GM23338 (cell line): ENCODE measurements at regions not wholly inside any gene's neighbourhood (a gene's known extent, or its start where the extent isn't known, plus 50 kb on each side); places are given as distances from the start of the nearest gene placed in this dataset.

ENCODE experiments used
- ATAC-seq: fragments of 200-7000 bp; cut with Tn5 transposase; 3 replicates; pipeline ENCODE4 v1.9.1; 2020
- DNase-seq: peaks from one replicate; pipeline ENCODE4 v3.0.0-alpha.2; 2015; ENCODE audit warnings: low spot score
- H2AFZ ChIP-seq: fragments of 200-600 bp; sonication (generic); 2 replicates; pipeline ENCODE4 v1.8.0; 2016; ENCODE audit warnings: antibody characterized with exemption, mild to moderate bottlenecking, moderate library complexity
- H3F3A ChIP-seq: fragments of 200-600 bp; sonication (generic); replicated peaks from 2 replicates; pipeline ENCODE4 v1.8.0; 2017; ENCODE audit warnings: antibody characterized with exemption, mixed run types, low read depth
- H3K27ac ChIP-seq: fragments of 200-600 bp; sonication (generic); 2 replicates; pipeline ENCODE4 v1.6.1; 2016; ENCODE audit warnings: low read depth
- H3K27me3 ChIP-seq: fragments of 200-600 bp; sonication (generic); 2 replicates; pipeline ENCODE4 v1.8.0; 2016; ENCODE audit warnings: mild to moderate bottlenecking, mixed run types, moderate library complexity; ENCODE audit not compliant: insufficient read depth
- H3K36me3 ChIP-seq: fragments of 200-600 bp; sonication (generic); 2 replicates; pipeline ENCODE4 v1.8.0; 2016; ENCODE audit warnings: mild to moderate bottlenecking; ENCODE audit not compliant: insufficient read depth
- H3K4me1 ChIP-seq: fragments of 200-600 bp; sonication (generic); 2 replicates; pipeline ENCODE4 v1.8.0; 2016; ENCODE audit warnings: mild to moderate bottlenecking, moderate library complexity; ENCODE audit not compliant: insufficient read depth
- H3K4me2 ChIP-seq: fragments of 200-600 bp; sonication (generic); 2 replicates; pipeline ENCODE4 v1.7.1; 2017; ENCODE audit warnings: mixed run types
- H3K4me3 ChIP-seq: fragments of 200-600 bp; sonication (generic); 2 replicates; pipeline ENCODE4 v1.6.1; 2016; ENCODE audit warnings: mixed run types
- H3K79me2 ChIP-seq: fragments of 200-600 bp; sonication (generic); replicated peaks from 2 replicates; pipeline ENCODE4 v1.8.0; 2017; ENCODE audit warnings: mild to moderate bottlenecking; ENCODE audit not compliant: insufficient read depth
- H3K9me2 ChIP-seq: fragments of 200-600 bp; sonication (generic); 2 replicates; pipeline ENCODE4 v1.8.0; 2017; ENCODE audit not compliant: insufficient read depth
- H4K20me1 ChIP-seq: fragments of 200-600 bp; sonication (generic); replicated peaks from 2 replicates; pipeline ENCODE4 v1.8.0; 2017; ENCODE audit warnings: mild to moderate bottlenecking; ENCODE audit not compliant: insufficient read depth
- H3K27ac Mint-ChIP-seq: 2 replicates; pipeline ENCODE4 v1.8.0; 2020; ENCODE audit warnings: inconsistent platforms, mild to moderate bottlenecking, moderate library complexity, mixed read lengths
- H3K27me3 Mint-ChIP-seq: 3 replicates; pipeline ENCODE4 v1.8.0; 2022; ENCODE audit warnings: low read depth, mild to moderate bottlenecking, moderate library complexity, mixed read lengths, inconsistent platforms; ENCODE audit not compliant: insufficient read depth, poor library complexity
- H3K36me3 Mint-ChIP-seq: 3 replicates; pipeline ENCODE4 v1.8.0; 2021; ENCODE audit warnings: low read depth, mild to moderate bottlenecking, inconsistent platforms, moderate library complexity, mixed read lengths
- H3K4me1 Mint-ChIP-seq: 3 replicates; pipeline ENCODE4 v1.8.0; 2020; ENCODE audit warnings: mild to moderate bottlenecking, inconsistent platforms, mixed read lengths
- H3K4me3 Mint-ChIP-seq: 3 replicates; pipeline ENCODE4 v1.8.0; 2021; ENCODE audit warnings: moderate library complexity, mild to moderate bottlenecking, inconsistent platforms, mixed read lengths
- H3K9me3 Mint-ChIP-seq: 3 replicates; pipeline ENCODE4 v1.8.0; 2020; ENCODE audit warnings: moderate library complexity, mild to moderate bottlenecking, inconsistent platforms, mixed read lengths
- CREB1 ChIP-seq: fragments of 250-450 bp; sonication (Bioruptor Pico); IDR thresholded peaks from 2 replicates; pipeline ENCODE4 v1.5.0; 2020; ENCODE audit warnings: low read depth, mild to moderate bottlenecking, moderate library complexity
- EZH2 ChIP-seq: fragments of 200-600 bp; sonication (generic); IDR thresholded peaks from one replicate; pipeline ENCODE4 v1.8.0; 2017; ENCODE audit warnings: antibody characterized with exemption, mild to moderate bottlenecking, low read depth; ENCODE audit not compliant: unreplicated experiment
- EZH2phosphoT487 ChIP-seq: fragments of 200-600 bp; sonication (generic); IDR thresholded peaks from one replicate; pipeline ENCODE4 v1.8.1; 2018; ENCODE audit warnings: antibody characterized with exemption; ENCODE audit not compliant: unreplicated experiment
- JUNB ChIP-seq: IDR thresholded peaks from one replicate; pipeline ENCODE4 v1.6.1; 2016; ENCODE audit warnings: antibody characterized with exemption; ENCODE audit not compliant: unreplicated experiment
- NANOG ChIP-seq: IDR thresholded peaks from 2 replicates; pipeline ENCODE4 v1.6.1; 2016; ENCODE audit warnings: antibody characterized with exemption, borderline replicate concordance
- POLR2AphosphoS5 ChIP-seq: IDR thresholded peaks from 2 replicates; pipeline ENCODE4 v1.6.1; 2016; ENCODE audit warnings: antibody characterized with exemption, low read depth
- REST ChIP-seq: IDR thresholded peaks from one replicate; pipeline ENCODE4 v1.6.1; 2018; ENCODE audit warnings: antibody characterized with exemption; ENCODE audit not compliant: unreplicated experiment
- ZNF114 ChIP-seq: fragments of 250-450 bp; sonication (Bioruptor Pico); IDR thresholded peaks from 2 replicates; pipeline ENCODE4 v1.5.0; 2020; ENCODE audit warnings: mild to moderate bottlenecking, moderate library complexity
- ZNF462 ChIP-seq: fragments of 250-450 bp; sonication (Bioruptor Pico); IDR thresholded peaks from 2 replicates; pipeline ENCODE4 v1.5.0; 2020; ENCODE audit warnings: mild to moderate bottlenecking, moderate library complexity

- TF ChIP-seq REST: no peak
Observed at GRCh38 chr2:2886922-2887321, 490.7 kb downstream of the EIPR1 start (continued).

GRCh38 chr2:2881499-2881898 is 496.1 kb downstream of the EIPR1 start:
- DNase-seq (no peak), ATAC-seq (no peak)
- Mint-ChIP-seq H3K36me3 (peaks cover 25% of the 10 kb centered on the region), H3K27ac (no peak overlapping the region), H3K4me1 (peaks cover 5% of the 10 kb centered on the region), H3K4me3 (no peak overlapping the region), H3K27me3 (no peaks in the 10 kb centered on the region), H3K9me3 (peaks cover 58% of the 10 kb centered on the region)
- no peaks in the 10 kb centered on the region for H3K79me2 ChIP-seq
- no peak overlapping the region for H3K4me2 ChIP-seq
- H3F3A ChIP-seq: no peaks in the 10 kb centered on the region
- H3K36me3 ChIP-seq: no peaks in the 10 kb centered on the region; the same call in 1 of the 2 replicates
- H4K20me1 ChIP-seq: no peaks in the 10 kb centered on the region
- no peak overlapping the region for H3K27ac ChIP-seq
- H3K27me3 ChIP-seq: no peaks in the 10 kb centered on the region
- TF ChIP-seq CREB1 (CRISPR knock-in tag) (no peak), EZH2 (no peak), JUNB (no peak), EZH2phosphoT487 (no peak), POLR2AphosphoS5 (no peak), NANOG (no peak), ZNF462 (CRISPR knock-in tag) (no peak), ZNF114 (no peak)
- H3K4me1 ChIP-seq: no peaks in the 10 kb centered on the region
- peak overlapping the region; percentile 7; the same call in 1 of the 2 replicates for H2AFZ ChIP-seq
- H3K9me2 ChIP-seq: no peaks in the 10 kb centered on the region
- H3K4me3 ChIP-seq: no peak overlapping the region
